ENCODE measurements at regions not wholly inside any gene's neighbourhood (a gene's known extent, or its start where the extent isn't known, plus 50 kb on each side); places are given as distances from the start of the nearest gene placed in this dataset.

GRCh38 chr22:48701296-48702030 lies 1126.2 kb downstream of the BRD1 start:
- no peak for DNase-seq

- DNase-seq: no peak
These were observed 1126.9 kb downstream of the BRD1 start for GRCh38 chr22:48700566-48701295.

GRCh38 chr22:48700180-48700565 lies 1127.5 kb downstream of the BRD1 start:
- no peak for DNase-seq

GRCh38 chr22:48699511-48699910 lies 1128.2 kb downstream of the BRD1 start:
- DNase-seq: no peak

GRCh38 chr22:48698618-48699017 lies 1129.1 kb downstream of the BRD1 start:
- no peak for DNase-seq

- no peak for DNase-seq
These were observed 1129.9 kb downstream of the BRD1 start for GRCh38 chr22:48697694-48698276.

GRCh38 chr22:48697223-48697622 lies 1130.5 kb downstream of the BRD1 start:
- no peak for DNase-seq

- no peak for DNase-seq
These were observed 1131.3 kb downstream of the BRD1 start for GRCh38 chr22:48696371-48696770.

- no peak for DNase-seq
These were observed 1131.9 kb downstream of the BRD1 start for GRCh38 chr22:48695731-48696305.

- DNase-seq: no peak
These were observed 1132.4 kb downstream of the BRD1 start for GRCh38 chr22:48695251-48695650.

GRCh38 chr22:48694296-48694883 lies 1133.3 kb downstream of the BRD1 start:
- no peak for DNase-seq

GRCh38 chr22:48693377-48694135 lies 1134.1 kb downstream of the BRD1 start:
- DNase-seq: no peak

GRCh38 chr22:48692734-48693376 lies 1134.8 kb downstream of the BRD1 start:
- DNase-seq: no peak

GRCh38 chr22:48691431-48691851 lies 1136.2 kb downstream of the BRD1 start:
- DNase-seq: no peak

- no peak for DNase-seq
These were observed 1136.9 kb downstream of the BRD1 start for GRCh38 chr22:48690583-48691317.

- DNase-seq: no peak
These were observed 1138.5 kb downstream of the BRD1 start for GRCh38 chr22:48689206-48689605.

GRCh38 chr22:48688366-48688765 lies 1139.3 kb downstream of the BRD1 start:
- no peak for DNase-seq

GRCh38 chr22:48687606-48688005 lies 1140.1 kb downstream of the BRD1 start:
- DNase-seq: no peak

- no peak for DNase-seq
These were observed 1140.9 kb downstream of the BRD1 start for GRCh38 chr22:48686694-48687302.

GRCh38 chr22:48685767-48686166 lies 1141.9 kb downstream of the BRD1 start:
- DNase-seq: no peak

- DNase-seq: no peak
These were observed 1144.0 kb downstream of the BRD1 start for GRCh38 chr22:48683640-48684039.

Data from NCI-H1105 (cell line).